K562 (cell line): ENCODE measurements at regions not wholly inside any gene's neighbourhood (a gene's known extent, or its start where the extent isn't known, plus 50 kb on each side); places are given as distances from the start of the nearest gene placed in this dataset.

ENCODE experiments used
- ATAC-seq: fragments of 200-7000 bp; cut with Tn5 transposase; 3 replicates; pipeline ENCODE4 v1.9.1; 2020; ENCODE audit warnings: moderate library complexity
- BruUV-seq: library from RNA; stranded (reverse); fragments of 400-500 nt; replicated peaks from 2 replicates; lab custom pipeline; 2021; lab: Mats Ljungman, UMichigan
- CTCF ChIA-PET: fragments of 300-600 bp; formaldehyde crosslinking; extraction: SDS; loops from one replicate; lab custom pipeline; 2021; ENCODE audit warnings: low intra/inter-chr PET ratio; lab: Yijun Ruan, JAX
- POLR2A ChIA-PET: fragments of 300-600, 350-650 bp; sonication (Branson Sonifier 250); formaldehyde crosslinking; extraction: SDS; loops from one replicate; lab custom pipeline; 2021; ENCODE audit warnings: antibody characterized with exemption, inconsistent platforms; lab: Yijun Ruan, JAX
- DNase-seq, 4 experiments: peaks; one replicate each; pipeline versions ENCODE4 v3.0.0 to v3.0.0-alpha.2; 2011 to 2018; ENCODE audit warnings: low spot score in 3 of 4, mixed read lengths in 3 of 4; ENCODE audit errors: extremely low read depth in 1 of 4
- FAIRE-seq: peaks from 2 replicates; lab custom pipeline; 2011; peaks lifted over from hg19 to GRCh38; lab: Jason Lieb, UNC
- H2AFZ ChIP-seq: 2 replicates; pipeline ENCODE4 v1.6.0; 2011; ENCODE audit warnings: low read depth, low read length, control low read depth, inconsistent platforms
- H3K27ac ChIP-seq: fragments of 200-600 bp; 3 replicates; pipeline ENCODE4 v1.8.0; 2011; ENCODE audit warnings: low read depth, mild to moderate bottlenecking, control low read depth, inconsistent platforms, low read length, moderate library complexity, mixed read lengths; ENCODE audit errors: extremely low read depth
- H3K27me3 ChIP-seq, 2 experiments: fragments of 300-600 bp in 1 of 2; 2 replicates in 1 of 2; 3 replicates in 1 of 2; pipeline versions ENCODE4 v1.6.0 to v1.8.0; 2011; ENCODE audit warnings: inconsistent platforms in 2 of 2, low read length in 2 of 2, mild to moderate bottlenecking in 1 of 2, mixed read lengths in 1 of 2, moderate library complexity in 1 of 2; ENCODE audit not compliant: control insufficient read depth in 2 of 2, insufficient read depth in 2 of 2
- H3K36me3 ChIP-seq: fragments of 300-600 bp; 3 replicates; pipeline ENCODE4 v1.8.0; 2011; ENCODE audit warnings: mild to moderate bottlenecking, low read length, inconsistent platforms; ENCODE audit not compliant: control insufficient read depth, insufficient read depth
- H3K4me1 ChIP-seq, 2 experiments: fragments of 200-600 bp in 1 of 2; replicated peaks in 1 of 2; 2 replicates in 1 of 2; 3 replicates in 1 of 2; pipeline versions ENCODE4 v1.5.1 to v1.8.0; 2011; ENCODE audit warnings: inconsistent platforms in 2 of 2, low read length in 2 of 2, mild to moderate bottlenecking in 1 of 2, mixed read lengths in 1 of 2, moderate library complexity in 1 of 2; ENCODE audit not compliant: control insufficient read depth in 2 of 2, insufficient read depth in 2 of 2
- H3K4me2 ChIP-seq: 2 replicates; pipeline ENCODE4 v1.6.1; 2011; ENCODE audit warnings: low read length, control low read depth, inconsistent platforms, mixed read lengths; ENCODE audit not compliant: insufficient read depth
- H3K4me3 ChIP-seq: fragments of 200-600 bp; sonication (generic), shearing (Covaris generic); 2 replicates; pipeline ENCODE4 v1.5.1; 2016; ENCODE audit warnings: control low read depth, inconsistent platforms
- H3K79me2 ChIP-seq: fragments of 200-600 bp; 3 replicates; pipeline ENCODE4 v1.8.0; 2011; ENCODE audit warnings: low read length, inconsistent platforms; ENCODE audit not compliant: control insufficient read depth, insufficient read depth
- H3K9ac ChIP-seq, 2 experiments: 2 replicates each; pipeline versions ENCODE4 v1.6.0 to v1.6.1; 2011; ENCODE audit warnings: low read depth in 2 of 2, low read length in 2 of 2, control low read depth in 1 of 2, inconsistent platforms in 1 of 2, mild to moderate bottlenecking in 1 of 2, mixed read lengths in 1 of 2; ENCODE audit not compliant: insufficient read depth in 1 of 2
- H3K9me1 ChIP-seq: one replicate; pipeline ENCODE4 v1.6.0; 2011; ENCODE audit warnings: inconsistent platforms, mild to moderate bottlenecking, low read length, moderate library complexity; ENCODE audit not compliant: control insufficient read depth, insufficient read depth
- H3K9me3 ChIP-seq: replicated peaks from 2 replicates; pipeline ENCODE4 v1.5.1; 2011; ENCODE audit warnings: low read depth, low read length, inconsistent platforms; ENCODE audit not compliant: control insufficient read depth, insufficient read depth
- H4K20me1 ChIP-seq: replicated peaks from 2 replicates; pipeline ENCODE4 v1.6.1; 2011; ENCODE audit warnings: low read length, inconsistent platforms, mixed read lengths; ENCODE audit not compliant: control insufficient read depth, insufficient read depth
- ARNT ChIP-seq, 2 experiments: fragments of 450-650 bp; IDR thresholded peaks; 2 replicates each; pipeline ENCODE4 v1.6.1; 2016; ENCODE audit warnings: mild to moderate bottlenecking in 1 of 2
- CGGBP1 ChIP-seq: fragments of 250-450 bp; sonication (Bioruptor Pico); IDR thresholded peaks from 2 replicates; pipeline ENCODE4 v1.9.0; 2021; ENCODE audit warnings: mild to moderate bottlenecking
- EGR1 ChIP-seq: fragments of 450-650 bp; conservative IDR thresholded peaks from 2 replicates; pipeline ENCODE4 v1.6.1; 2017; ENCODE audit warnings: mild to moderate bottlenecking
- NFATC3 ChIP-seq: fragments of 450-650 bp; IDR thresholded peaks from 2 replicates; pipeline ENCODE4 v1.6.1; 2017; ENCODE audit warnings: mild to moderate bottlenecking
- NFRKB ChIP-seq: fragments of 450-650 bp; IDR thresholded peaks from 2 replicates; pipeline ENCODE4 v1.6.1; 2016; ENCODE audit warnings: low read depth
- NR3C1 ChIP-seq: sonication (generic); formaldehyde crosslinking; IDR thresholded peaks from 2 replicates; pipeline ENCODE4 v1.8.1; 2022; ENCODE audit warnings: missing genetic modification reagents
- SRF ChIP-seq, 2 experiments: fragments of 250-450, 450-650 bp in 1 of 2; sonication (Bioruptor Pico) in 1 of 2; sonication (generic) in 1 of 2; formaldehyde crosslinking; IDR thresholded peaks; 2 replicates each; pipeline versions ENCODE4 v1.5.0 to v1.5.1; 2020 to 2022; ENCODE audit warnings: mild to moderate bottlenecking in 1 of 2, missing genetic modification reagents in 1 of 2
- ZBTB40 ChIP-seq, 2 experiments: fragments of 450-650 bp in 1 of 2; sonication (generic) in 1 of 2; formaldehyde crosslinking in 1 of 2; IDR thresholded peaks; 2 replicates each; pipeline versions ENCODE4 v1.7.1 to v1.9.0; 2016 to 2022; ENCODE audit warnings: inconsistent platforms in 1 of 2, mild to moderate bottlenecking in 1 of 2, missing genetic modification reagents in 1 of 2
- ZNF274 ChIP-seq: IDR thresholded peaks from 2 replicates; pipeline ENCODE4 v1.6.1; 2011; ENCODE audit warnings: low read depth, mild to moderate bottlenecking, low read length, moderate library complexity, borderline replicate concordance
- ZNF766 ChIP-seq: fragments of 200-800 bp; sonication (Bioruptor generic); conservative IDR thresholded peaks from 2 replicates; pipeline ENCODE4 v1.6.1; 2016; ENCODE audit warnings: missing genetic modification characterization, missing compliant biosample characterization
- in situ Hi-C: fragments of 300-500 bp; cut with MboI; formaldehyde crosslinking; loops from 4 replicates; pipeline ENCODE4 v1.15.0; 2018; ENCODE audit warnings: inconsistent platforms, mixed read lengths
- intact Hi-C: fragments of 100-400 bp; cut with micrococcal nuclease; formaldehyde crosslinking; loops from 2 replicates; pipeline ENCODE4 v1.14.2; 2022
- TF ChIP-seq, protein P1 (sequence below): fragments of 450-650 bp; IDR thresholded peaks from 2 replicates; pipeline ENCODE4 v1.6.1; 2017; ENCODE audit warnings: mild to moderate bottlenecking, moderate library complexity
- TF ChIP-seq, protein P2 (sequence below): fragments of 450-650 bp; formaldehyde crosslinking; IDR thresholded peaks from 2 replicates; pipeline ENCODE4 v1.4.0; 2022; ENCODE audit warnings: mild to moderate bottlenecking, moderate library complexity

DNA sequence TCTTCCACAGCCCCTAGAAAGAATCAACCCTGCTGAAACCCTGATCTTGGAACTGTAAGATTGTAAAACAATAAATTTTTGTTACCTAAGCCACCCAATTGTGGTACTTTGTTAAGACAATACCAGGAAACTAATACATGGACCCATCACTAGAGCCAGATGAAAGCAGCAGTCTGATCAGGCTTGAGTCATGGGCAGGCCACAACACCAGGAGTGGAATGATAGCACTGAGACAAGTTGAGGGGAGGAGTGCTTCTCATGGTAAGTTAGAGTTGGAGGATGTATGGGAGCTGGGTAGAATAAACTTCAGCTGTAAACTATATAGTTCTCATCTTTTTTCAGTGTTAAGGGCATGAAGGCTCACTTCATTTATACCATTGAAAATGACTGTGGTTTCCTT, 164.4 kb upstream of the OR13F1 start:
- no peak overlapping the region for H3K4me2 ChIP-seq
- no peaks in the 10 kb centered on the region for H3K4me1 ChIP-seq
- ATAC-seq (no peak), DNase-seq (no peak), FAIRE-seq (no peak)
- ChIA-PET POLR2A (no interaction called here), CTCF (no interaction called here)
- no peak overlapping the region for H3K4me3 ChIP-seq
- H3K27me3 ChIP-seq = no peaks in the 10 kb centered on the region
- in situ Hi-C loops (no loop called here), intact Hi-C loops (no loop called here)
- BruUV-seq = no TSS peak
- no peak overlapping the region for H3K9ac ChIP-seq
- H3K9me1 ChIP-seq = no peaks in the 10 kb centered on the region
- no peaks in the 10 kb centered on the region for H3K79me2 ChIP-seq
- no peak overlapping the region for H3K27ac ChIP-seq
- no peak overlapping the region for H2AFZ ChIP-seq
- no peaks in the 10 kb centered on the region for H3K9me3 ChIP-seq
- H3K36me3 ChIP-seq = no peaks in the 10 kb centered on the region
- no peaks in the 10 kb centered on the region for H4K20me1 ChIP-seq
- TF ChIP-seq ARNT (IDR thresholded peaks at IDR 0.05) = no peak
- no peak for TF ChIP-seq SRF (CRISPR knock-in tag; IDR thresholded peaks at IDR 0.05)
- TF ChIP-seq ZBTB40 (IDR thresholded peaks at IDR 0.05) = no peak
- TF ChIP-seq ZBTB40 (CRISPR knock-in tag; IDR thresholded peaks at IDR 0.05) = no peak
- no peak for TF ChIP-seq ZNF274
- TF ChIP-seq ZNF766 (CRISPR knock-in tag) = no peak
- TF ChIP-seq EGR1 = no peak
- TF ChIP-seq NFRKB = no peak
- TF ChIP-seq, protein P1, sequence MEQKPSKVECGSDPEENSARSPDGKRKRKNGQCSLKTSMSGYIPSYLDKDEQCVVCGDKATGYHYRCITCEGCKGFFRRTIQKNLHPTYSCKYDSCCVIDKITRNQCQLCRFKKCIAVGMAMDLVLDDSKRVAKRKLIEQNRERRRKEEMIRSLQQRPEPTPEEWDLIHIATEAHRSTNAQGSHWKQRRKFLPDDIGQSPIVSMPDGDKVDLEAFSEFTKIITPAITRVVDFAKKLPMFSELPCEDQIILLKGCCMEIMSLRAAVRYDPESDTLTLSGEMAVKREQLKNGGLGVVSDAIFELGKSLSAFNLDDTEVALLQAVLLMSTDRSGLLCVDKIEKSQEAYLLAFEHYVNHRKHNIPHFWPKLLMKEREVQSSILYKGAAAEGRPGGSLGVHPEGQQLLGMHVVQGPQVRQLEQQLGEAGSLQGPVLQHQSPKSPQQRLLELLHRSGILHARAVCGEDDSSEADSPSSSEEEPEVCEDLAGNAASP = no peak
- no peak for TF ChIP-seq CGGBP1 (CRISPR knock-in tag)
- no peak for TF ChIP-seq NFATC3
- TF ChIP-seq, protein P2, sequence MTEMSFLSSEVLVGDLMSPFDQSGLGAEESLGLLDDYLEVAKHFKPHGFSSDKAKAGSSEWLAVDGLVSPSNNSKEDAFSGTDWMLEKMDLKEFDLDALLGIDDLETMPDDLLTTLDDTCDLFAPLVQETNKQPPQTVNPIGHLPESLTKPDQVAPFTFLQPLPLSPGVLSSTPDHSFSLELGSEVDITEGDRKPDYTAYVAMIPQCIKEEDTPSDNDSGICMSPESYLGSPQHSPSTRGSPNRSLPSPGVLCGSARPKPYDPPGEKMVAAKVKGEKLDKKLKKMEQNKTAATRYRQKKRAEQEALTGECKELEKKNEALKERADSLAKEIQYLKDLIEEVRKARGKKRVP (CRISPR knock-in tag) = no peak
- no peak for TF ChIP-seq NR3C1
